Activated CD8-positive, alpha-beta memory T cell treated with anti-CD3 and anti-CD28 coated beads for 1 hour (primary cell): ENCODE measurements at regions not wholly inside any gene's neighbourhood (a gene's known extent, or its start where the extent isn't known, plus 50 kb on each side); places are given as distances from the start of the nearest gene placed in this dataset.
"Not testable (repeated sequence)": the region's sequence is repeated elsewhere in the genome, so short reads cannot be mapped to it uniquely, and the experiment has no call there.

ENCODE experiments used
- DNase-seq, 2 donors: peaks; one replicate each; pipeline ENCODE4 v3.0.0-alpha.2; 2020; ENCODE audit warnings: low read depth in 1 of 2; ENCODE audit errors: extremely low read depth in 1 of 2

- DNase-seq: no peak
Measured at GRCh38 chr3:30408105-30408557, 198.3 kb upstream of the TGFBR2 start.

- DNase-seq: no peak
Measured at GRCh38 chr3:30418443-30418842, 188.0 kb upstream of the TGFBR2 start.

- DNase-seq: no peak
Measured at GRCh38 chr3:30421266-30421665, 185.1 kb upstream of the TGFBR2 start.

GRCh38 chr3:30426293-30426993 lies 180.0 kb upstream of the TGFBR2 start:
- no peak for DNase-seq

GRCh38 chr3:30428251-30428650 lies 178.2 kb upstream of the TGFBR2 start:
- no peak for DNase-seq

GRCh38 chr3:30435861-30436331 lies 170.5 kb upstream of the TGFBR2 start:
- no peak for DNase-seq

- DNase-seq: no peak
Measured at GRCh38 chr3:30437171-30437601, 169.2 kb upstream of the TGFBR2 start.

GRCh38 chr3:30438126-30438525 lies 168.3 kb upstream of the TGFBR2 start:
- no peak for DNase-seq

- no peak for DNase-seq
Measured at GRCh38 chr3:30439451-30440053, 166.8 kb upstream of the TGFBR2 start.

- no peak for DNase-seq
Measured at GRCh38 chr3:30440147-30440604, 166.2 kb upstream of the TGFBR2 start.

- no peak for DNase-seq
Measured at GRCh38 chr3:30440880-30441279, 165.5 kb upstream of the TGFBR2 start.

- no peak for DNase-seq
Measured at GRCh38 chr3:30443756-30444673, 162.4 kb upstream of the TGFBR2 start.

GRCh38 chr3:30448450-30449289 lies 157.7 kb upstream of the TGFBR2 start:
- DNase-seq: no peak

GRCh38 chr3:30449290-30449632 lies 157.1 kb upstream of the TGFBR2 start:
- DNase-seq: no peak

GRCh38 chr3:30452446-30452845 lies 154.0 kb upstream of the TGFBR2 start:
- DNase-seq: no peak

GRCh38 chr3:30453360-30454039 lies 152.9 kb upstream of the TGFBR2 start:
- DNase-seq: no peak

GRCh38 chr3:30454636-30455035 lies 151.8 kb upstream of the TGFBR2 start:
- DNase-seq: no peak

GRCh38 chr3:30455112-30455511 lies 151.3 kb upstream of the TGFBR2 start:
- not testable (repeated sequence) for DNase-seq

- DNase-seq: no peak
Measured at GRCh38 chr3:30455840-30456239, 150.6 kb upstream of the TGFBR2 start.

GRCh38 chr3:30456264-30456663 lies 150.1 kb upstream of the TGFBR2 start:
- DNase-seq: no peak
